ENCODE measurements at regions not wholly inside any gene's neighbourhood (a gene's known extent, or its start where the extent isn't known, plus 50 kb on each side); places are given as distances from the start of the nearest gene placed in this dataset.

DNA sequence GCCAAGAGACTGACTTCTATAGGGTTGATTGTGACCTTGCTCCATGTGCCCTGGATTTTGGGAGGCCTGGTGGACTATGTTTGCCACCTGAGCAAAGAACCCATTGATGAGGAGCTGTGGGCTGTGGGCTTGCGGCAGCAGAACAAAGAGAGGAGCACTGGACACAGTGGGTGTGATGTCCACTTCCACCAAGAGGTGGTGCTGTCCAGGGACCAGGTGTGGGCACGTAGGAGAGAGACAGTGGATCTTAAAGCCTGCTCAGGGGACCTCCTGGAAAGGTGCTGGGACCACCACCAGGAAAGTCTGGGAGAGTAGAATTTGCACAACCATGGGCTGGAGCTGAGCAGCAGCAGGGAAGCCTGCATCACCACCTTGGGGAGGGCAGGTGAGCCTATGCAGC lies 106.7 kb upstream of the ETS2 start:
- CTCF ChIA-PET, result interaction anchor here (1.1 to 1.2 kb wide), 2 partner anchors 13 to 19 kb away, joined by 3 to 4 read pairs; no protein-coding TSS in a partner anchor
- Histone ChIP-seq H3K4me3 (ENCODE audit: low read depth, low read length) (no peak overlapping the region), H3K27ac (ENCODE audit: extremely low read depth, low read depth, low read length) (no peak overlapping the region), H3K9me3 (ENCODE audit: control insufficient read depth, insufficient read depth, low read depth, low read length) (no peaks in the 10 kb centered on the region), H3K36me3 (ENCODE audit: control insufficient read depth in 2 of 2, insufficient read depth in 1 of 2, low read length in 2 of 2) (no peaks in the 10 kb centered on the region), H3K4me1 (ENCODE audit: control insufficient read depth, insufficient read depth, low read length) (no peaks in the 10 kb centered on the region)
- TF ChIP-seq ZNF514 (tag by site-specific recombination; IDR thresholded peaks at IDR 0.05) (no peak), EGR2 (tag by site-specific recombination; IDR thresholded peaks at IDR 0.05; ENCODE audit: low read depth) (no peak), ZNF610 (tag by site-specific recombination; IDR thresholded peaks at IDR 0.05; ENCODE audit: borderline replicate concordance) (no peak), WT1 (tag by site-specific recombination; IDR thresholded peaks at IDR 0.05) (no peak), ZNF302 (tag by site-specific recombination; IDR thresholded peaks at IDR 0.05; ENCODE audit: low read depth) (no peak), ZNF707 (tag by site-specific recombination; IDR thresholded peaks at IDR 0.05) (no peak), ZNF558 (tag by site-specific recombination; IDR thresholded peaks at IDR 0.05) (no peak), KLF8 (tag by site-specific recombination; IDR thresholded peaks at IDR 0.05) (no peak), ZNF548 (tag by site-specific recombination; IDR thresholded peaks at IDR 0.05) (no peak)
- TF ChIP-seq, protein P1, sequence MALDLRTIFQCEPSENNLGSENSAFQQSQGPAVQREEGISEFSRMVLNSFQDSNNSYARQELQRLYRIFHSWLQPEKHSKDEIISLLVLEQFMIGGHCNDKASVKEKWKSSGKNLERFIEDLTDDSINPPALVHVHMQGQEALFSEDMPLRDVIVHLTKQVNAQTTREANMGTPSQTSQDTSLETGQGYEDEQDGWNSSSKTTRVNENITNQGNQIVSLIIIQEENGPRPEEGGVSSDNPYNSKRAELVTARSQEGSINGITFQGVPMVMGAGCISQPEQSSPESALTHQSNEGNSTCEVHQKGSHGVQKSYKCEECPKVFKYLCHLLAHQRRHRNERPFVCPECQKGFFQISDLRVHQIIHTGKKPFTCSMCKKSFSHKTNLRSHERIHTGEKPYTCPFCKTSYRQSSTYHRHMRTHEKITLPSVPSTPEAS (tag by site-specific recombination; IDR thresholded peaks at IDR 0.05), result no peak
- TF ChIP-seq, protein P2, sequence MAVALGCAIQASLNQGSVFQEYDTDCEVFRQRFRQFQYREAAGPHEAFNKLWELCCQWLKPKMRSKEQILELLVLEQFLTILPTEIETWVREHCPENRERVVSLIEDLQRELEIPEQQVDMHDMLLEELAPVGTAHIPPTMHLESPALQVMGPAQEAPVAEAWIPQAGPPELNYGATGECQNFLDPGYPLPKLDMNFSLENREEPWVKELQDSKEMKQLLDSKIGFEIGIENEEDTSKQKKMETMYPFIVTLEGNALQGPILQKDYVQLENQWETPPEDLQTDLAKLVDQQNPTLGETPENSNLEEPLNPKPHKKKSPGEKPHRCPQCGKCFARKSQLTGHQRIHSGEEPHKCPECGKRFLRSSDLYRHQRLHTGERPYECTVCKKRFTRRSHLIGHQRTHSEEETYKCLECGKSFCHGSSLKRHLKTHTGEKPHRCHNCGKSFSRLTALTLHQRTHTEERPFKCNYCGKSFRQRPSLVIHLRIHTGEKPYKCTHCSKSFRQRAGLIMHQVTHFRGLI (tag by site-specific recombination; IDR thresholded peaks at IDR 0.05), result no peak
- POLR2A ChIA-PET, result no interaction called here

DNA sequence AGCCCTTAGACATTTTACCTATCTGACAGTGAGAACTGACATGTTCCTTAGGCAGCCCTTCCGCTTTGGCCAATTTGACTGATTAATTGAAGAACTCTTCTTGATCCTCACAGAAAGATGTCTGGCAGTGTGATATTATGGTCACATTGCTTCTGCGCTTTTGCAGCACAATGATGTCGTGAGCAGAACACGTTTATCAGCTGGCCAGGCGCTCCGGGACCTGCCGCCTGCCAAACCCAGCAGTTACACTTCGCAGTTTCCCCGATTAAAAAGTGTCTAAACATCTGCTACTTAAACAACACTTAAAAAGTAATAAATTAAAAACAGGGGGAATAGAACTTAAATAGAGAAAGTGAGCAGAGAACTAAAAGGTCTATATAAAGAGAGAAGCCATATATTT lies 103.5 kb upstream of the ETS2 start:
- Histone ChIP-seq H3K9me3 (ENCODE audit: control insufficient read depth, insufficient read depth, low read depth, low read length) (no peaks in the 10 kb centered on the region), H3K4me3 (ENCODE audit: low read depth, low read length) (no peak overlapping the region), H3K36me3 (ENCODE audit: control insufficient read depth in 2 of 2, insufficient read depth in 1 of 2, low read length in 2 of 2) (no peaks in the 10 kb centered on the region), H3K4me1 (ENCODE audit: control insufficient read depth, insufficient read depth, low read length) (no peaks in the 10 kb centered on the region), H3K27ac (ENCODE audit: extremely low read depth, low read depth, low read length) (no peak overlapping the region)
- ChIA-PET POLR2A (no interaction called here), CTCF (interaction anchor here (0.8 to 1.2 kb wide), 2 partner anchors 10 to 451 kb away, joined by 3 read pairs; no protein-coding TSS in a partner anchor)
- TF ChIP-seq ZNF660 (tag by site-specific recombination; IDR thresholded peaks at IDR 0.05) (no peak), ZNF777 (tag by site-specific recombination; IDR thresholded peaks at IDR 0.05; ENCODE audit: borderline replicate concordance) (no peak), ZNF426 (tag by site-specific recombination; IDR thresholded peaks at IDR 0.05) (no peak), ZNF223 (tag by site-specific recombination; IDR thresholded peaks at IDR 0.05) (no peak), ZNF830 (tag by site-specific recombination; IDR thresholded peaks at IDR 0.05; ENCODE audit: low read depth) (no peak), ZNF221 (tag by site-specific recombination; IDR thresholded peaks at IDR 0.05; ENCODE audit: borderline replicate concordance) (no peak)
- TF ChIP-seq, protein P3, sequence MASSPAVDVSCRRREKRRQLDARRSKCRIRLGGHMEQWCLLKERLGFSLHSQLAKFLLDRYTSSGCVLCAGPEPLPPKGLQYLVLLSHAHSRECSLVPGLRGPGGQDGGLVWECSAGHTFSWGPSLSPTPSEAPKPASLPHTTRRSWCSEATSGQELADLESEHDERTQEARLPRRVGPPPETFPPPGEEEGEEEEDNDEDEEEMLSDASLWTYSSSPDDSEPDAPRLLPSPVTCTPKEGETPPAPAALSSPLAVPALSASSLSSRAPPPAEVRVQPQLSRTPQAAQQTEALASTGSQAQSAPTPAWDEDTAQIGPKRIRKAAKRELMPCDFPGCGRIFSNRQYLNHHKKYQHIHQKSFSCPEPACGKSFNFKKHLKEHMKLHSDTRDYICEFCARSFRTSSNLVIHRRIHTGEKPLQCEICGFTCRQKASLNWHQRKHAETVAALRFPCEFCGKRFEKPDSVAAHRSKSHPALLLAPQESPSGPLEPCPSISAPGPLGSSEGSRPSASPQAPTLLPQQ (tag by site-specific recombination; IDR thresholded peaks at IDR 0.05), result no peak

DNA sequence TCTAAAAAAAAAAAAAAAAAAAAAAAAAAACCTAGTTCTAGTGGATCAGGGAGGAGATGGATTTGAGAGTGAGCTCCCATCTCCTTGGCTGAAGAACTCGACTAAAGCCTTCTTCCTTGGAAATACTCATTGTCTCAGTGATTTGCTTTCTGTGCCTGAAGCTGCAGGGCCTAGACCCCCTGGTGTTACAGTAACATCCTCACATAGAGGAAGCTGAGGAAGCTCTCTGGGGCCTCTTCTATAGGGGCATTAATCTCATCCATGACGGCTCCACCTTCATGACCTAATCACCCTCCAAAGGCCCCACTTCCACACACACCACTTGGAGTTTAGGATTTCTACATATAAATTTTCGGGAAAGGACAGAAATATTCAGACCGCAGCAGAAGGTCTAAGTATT lies 95.9 kb upstream of the ETS2 start:
- TF ChIP-seq IKZF3 (tag by site-specific recombination; IDR thresholded peaks at IDR 0.05), result no peak
- Histone ChIP-seq H3K27ac (ENCODE audit: extremely low read depth, low read depth, low read length) (no peak overlapping the region), H3K9me3 (ENCODE audit: control insufficient read depth, insufficient read depth, low read depth, low read length) (no peaks in the 10 kb centered on the region), H3K4me1 (ENCODE audit: control insufficient read depth, insufficient read depth, low read length) (no peaks in the 10 kb centered on the region), H3K36me3 (ENCODE audit: control insufficient read depth in 2 of 2, insufficient read depth in 1 of 2, low read length in 2 of 2) (no peaks in the 10 kb centered on the region), H3K4me3 (ENCODE audit: low read depth, low read length) (no peak overlapping the region)
- POLR2A ChIA-PET, result no interaction called here
- CTCF ChIA-PET, result interaction anchor here (1.1 kb wide), 1 partner anchor 427 kb away, joined by 3 read pairs; no protein-coding TSS in a partner anchor
